HCT116 (cell line): ENCODE measurements at regions not wholly inside any gene's neighbourhood (a gene's known extent, or its start where the extent isn't known, plus 50 kb on each side); places are given as distances from the start of the nearest gene placed in this dataset.

Experiments
- CTCF ChIP-seq, 3 experiments: fragments of 200-600 bp in 1 of 3; sonication (generic) in 1 of 3; IDR thresholded peaks in 2 of 3; conservative IDR thresholded peaks in 1 of 3; 2 replicates each; pipeline ENCODE4 v1.5.1; 2012 to 2017; ENCODE audit warnings: low read depth in 2 of 3, low read length in 2 of 3, antibody characterized with exemption in 1 of 3, borderline replicate concordance in 1 of 3, control low read depth in 1 of 3, mild to moderate bottlenecking in 1 of 3, mixed read lengths in 1 of 3, mixed run types in 1 of 3, moderate library complexity in 1 of 3; ENCODE audit not compliant: insufficient read depth in 1 of 3
- ELF1 ChIP-seq: IDR thresholded peaks from 2 replicates; pipeline ENCODE4 v1.6.1; 2012; ENCODE audit warnings: low read depth, borderline replicate concordance
- POLR2AphosphoS5 ChIP-seq: IDR thresholded peaks from 2 replicates; pipeline ENCODE4 v1.6.1; 2011; ENCODE audit warnings: mild to moderate bottlenecking, low read depth, low read length, moderate library complexity

GRCh38 chr1:240663169-240663879 lies 51.4 kb upstream of the GREM2 start:
- TF ChIP-seq POLR2AphosphoS5 (no peak), ELF1 (no peak), CTCF (IDR thresholded peaks at IDR 0.05 in 2 of 3, conservative IDR thresholded peaks at IDR 0.05 in 1 of 3; ENCODE audit: borderline replicate concordance in 1 of 3, insufficient read depth in 1 of 3, low read depth in 2 of 3, low read length in 2 of 3) (no peak)
